ENCODE measurements at regions not wholly inside any gene's neighbourhood (a gene's known extent, or its start where the extent isn't known, plus 50 kb on each side); places are given as distances from the start of the nearest gene placed in this dataset.

- DNase-seq (ENCODE audit: insufficient read length, low spot score) (no peak), FAIRE-seq (peak; percentile 50)
- TF ChIP-seq POU2F2 (IDR thresholded peaks at IDR 0.05; ENCODE audit: low read depth, low read length) (no peak), PAX5 (IDR thresholded peaks at IDR 0.05; ENCODE audit: insufficient read depth, low read length, severe bottlenecking) (no peak), SPI1 (IDR thresholded peaks at IDR 0.05; ENCODE audit: low read depth, low read length) (no peak), POLR2A (IDR thresholded peaks at IDR 0.05; ENCODE audit: low read depth, low read length) (no peak), TAF1 (IDR thresholded peaks at IDR 0.05; ENCODE audit: low read depth, low read length) (no peak), POLR2AphosphoS5 (IDR thresholded peaks at IDR 0.05; ENCODE audit: low read depth, low read length) (no peak)
Measured at GRCh38 chr12:58443273-58443980, 476.9 kb downstream of the LRIG3 start.

- TF ChIP-seq POU2F2 (IDR thresholded peaks at IDR 0.05; ENCODE audit: low read depth, low read length) (no peak), TAF1 (IDR thresholded peaks at IDR 0.05; ENCODE audit: low read depth, low read length) (no peak), POLR2A (IDR thresholded peaks at IDR 0.05; ENCODE audit: low read depth, low read length) (no peak), PAX5 (IDR thresholded peaks at IDR 0.05; ENCODE audit: insufficient read depth, low read length, severe bottlenecking) (no peak), POLR2AphosphoS5 (IDR thresholded peaks at IDR 0.05; ENCODE audit: low read depth, low read length) (no peak), SPI1 (IDR thresholded peaks at IDR 0.05; ENCODE audit: low read depth, low read length) (no peak)
- FAIRE-seq (no peak), DNase-seq (ENCODE audit: insufficient read length, low spot score) (no peak)
Measured at GRCh38 chr12:58443981-58444371, 476.3 kb downstream of the LRIG3 start.

- FAIRE-seq (no peak), DNase-seq (ENCODE audit: insufficient read length, low spot score) (no peak)
- no peak for TF ChIP-seq PAX5 (IDR thresholded peaks at IDR 0.05; ENCODE audit: insufficient read depth, low read length, severe bottlenecking)
Measured at GRCh38 chr12:58450868-58451482, 469.3 kb downstream of the LRIG3 start.

DNA sequence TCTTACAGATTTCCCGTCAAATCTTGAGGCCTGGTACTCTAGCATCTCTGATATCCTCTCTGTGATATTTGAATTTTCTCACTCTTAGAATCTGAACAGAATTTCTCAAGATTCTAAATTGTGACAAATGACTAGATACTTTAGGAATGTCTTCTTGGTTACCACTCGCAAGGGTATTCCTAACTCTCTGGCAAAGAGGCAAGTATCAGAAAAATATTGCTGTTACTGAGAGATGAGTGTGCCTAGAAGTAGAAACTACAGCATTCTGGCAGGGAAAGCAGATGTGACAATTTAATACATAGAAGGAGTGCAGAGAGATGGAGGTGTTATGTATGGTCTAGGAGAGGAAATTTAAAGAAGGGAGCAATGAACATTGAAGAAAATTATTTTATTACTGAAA, 467.8 kb downstream of the LRIG3 start:
- no peak for DNase-seq (ENCODE audit: insufficient read length, low spot score)
- FAIRE-seq: no peak
- TF ChIP-seq POLR2AphosphoS5 (IDR thresholded peaks at IDR 0.05; ENCODE audit: low read depth, low read length) (no peak), SPI1 (IDR thresholded peaks at IDR 0.05; ENCODE audit: low read depth, low read length) (no peak), POU2F2 (IDR thresholded peaks at IDR 0.05; ENCODE audit: low read depth, low read length) (no peak), POLR2A (IDR thresholded peaks at IDR 0.05; ENCODE audit: low read depth, low read length) (no peak), PAX5 (IDR thresholded peaks at IDR 0.05; ENCODE audit: insufficient read depth, low read length, severe bottlenecking) (no peak), TAF1 (IDR thresholded peaks at IDR 0.05; ENCODE audit: low read depth, low read length) (no peak)

- FAIRE-seq: no peak
- no peak for DNase-seq (ENCODE audit: insufficient read length, low spot score)
- TF ChIP-seq POLR2A (IDR thresholded peaks at IDR 0.05; ENCODE audit: low read depth, low read length): no peak
- no peak for TF ChIP-seq POU2F2 (IDR thresholded peaks at IDR 0.05; ENCODE audit: low read depth, low read length)
- no peak for TF ChIP-seq PAX5 (IDR thresholded peaks at IDR 0.05; ENCODE audit: insufficient read depth, low read length, severe bottlenecking)
- TF ChIP-seq TAF1 (IDR thresholded peaks at IDR 0.05; ENCODE audit: low read depth, low read length): no peak
- TF ChIP-seq SPI1 (IDR thresholded peaks at IDR 0.05; ENCODE audit: low read depth, low read length): no peak
- no peak for TF ChIP-seq POLR2AphosphoS5 (IDR thresholded peaks at IDR 0.05; ENCODE audit: low read depth, low read length)
Measured at GRCh38 chr12:58453306-58453705, 467.0 kb downstream of the LRIG3 start.

GRCh38 chr12:58455136-58455535, 465.2 kb downstream of the LRIG3 start:
- TF ChIP-seq TAF1 (IDR thresholded peaks at IDR 0.05; ENCODE audit: low read depth, low read length) (no peak), POLR2AphosphoS5 (IDR thresholded peaks at IDR 0.05; ENCODE audit: low read depth, low read length) (no peak), POU2F2 (IDR thresholded peaks at IDR 0.05; ENCODE audit: low read depth, low read length) (no peak), PAX5 (IDR thresholded peaks at IDR 0.05; ENCODE audit: insufficient read depth, low read length, severe bottlenecking) (no peak), SPI1 (IDR thresholded peaks at IDR 0.05; ENCODE audit: low read depth, low read length) (no peak), POLR2A (IDR thresholded peaks at IDR 0.05; ENCODE audit: low read depth, low read length) (no peak)
- FAIRE-seq: no peak

GRCh38 chr12:58458102-58458501, 462.2 kb downstream of the LRIG3 start:
- FAIRE-seq (no peak), DNase-seq (ENCODE audit: insufficient read length, low spot score) (no peak)
- no peak for TF ChIP-seq SPI1 (IDR thresholded peaks at IDR 0.05; ENCODE audit: low read depth, low read length)
- TF ChIP-seq TAF1 (IDR thresholded peaks at IDR 0.05; ENCODE audit: low read depth, low read length): no peak
- TF ChIP-seq POU2F2 (IDR thresholded peaks at IDR 0.05; ENCODE audit: low read depth, low read length): no peak
- TF ChIP-seq POLR2AphosphoS5 (IDR thresholded peaks at IDR 0.05; ENCODE audit: low read depth, low read length): no peak
- TF ChIP-seq POLR2A (IDR thresholded peaks at IDR 0.05; ENCODE audit: low read depth, low read length): no peak
- no peak for TF ChIP-seq PAX5 (IDR thresholded peaks at IDR 0.05; ENCODE audit: insufficient read depth, low read length, severe bottlenecking)

More at GRCh38 chr12:58455136-58455535, 465.2 kb downstream of the LRIG3 start:
- no peak for DNase-seq (ENCODE audit: insufficient read length, low spot score)

- FAIRE-seq (no peak), DNase-seq (ENCODE audit: insufficient read length, low spot score) (no peak)
- TF ChIP-seq PAX5 (IDR thresholded peaks at IDR 0.05; ENCODE audit: insufficient read depth, low read length, severe bottlenecking): no peak
- no peak for TF ChIP-seq POLR2A (IDR thresholded peaks at IDR 0.05; ENCODE audit: low read depth, low read length)
- TF ChIP-seq POLR2AphosphoS5 (IDR thresholded peaks at IDR 0.05; ENCODE audit: low read depth, low read length): no peak
- no peak for TF ChIP-seq TAF1 (IDR thresholded peaks at IDR 0.05; ENCODE audit: low read depth, low read length)
- no peak for TF ChIP-seq POU2F2 (IDR thresholded peaks at IDR 0.05; ENCODE audit: low read depth, low read length)
- no peak for TF ChIP-seq SPI1 (IDR thresholded peaks at IDR 0.05; ENCODE audit: low read depth, low read length)
Measured at GRCh38 chr12:58459191-58459590, 461.1 kb downstream of the LRIG3 start.

- FAIRE-seq: no peak
- no peak for DNase-seq (ENCODE audit: insufficient read length, low spot score)
- TF ChIP-seq POU2F2 (IDR thresholded peaks at IDR 0.05; ENCODE audit: low read depth, low read length) (no peak), TAF1 (IDR thresholded peaks at IDR 0.05; ENCODE audit: low read depth, low read length) (no peak)
Measured at GRCh38 chr12:58463051-58463450, 457.3 kb downstream of the LRIG3 start.

DNA sequence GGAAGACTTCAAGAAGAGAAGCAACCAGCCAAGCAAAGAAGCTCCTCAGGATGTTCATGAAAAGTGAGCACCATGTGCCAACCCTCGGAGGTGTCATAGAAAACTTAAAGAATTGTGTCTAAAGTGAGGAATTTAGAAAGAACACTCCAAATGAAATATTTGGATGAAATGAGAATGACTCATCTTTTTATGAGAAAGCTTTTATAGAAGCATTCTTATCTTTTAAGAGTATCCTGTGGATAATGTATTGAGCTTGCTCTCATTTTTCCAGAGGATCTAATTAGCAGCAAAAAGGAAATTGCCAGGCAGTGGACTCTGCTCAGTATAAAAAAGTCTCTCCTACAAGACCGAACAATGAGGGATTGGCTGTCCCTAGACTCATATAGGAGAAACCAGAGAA, 454.9 kb downstream of the LRIG3 start:
- no peak for TF ChIP-seq POU2F2 (IDR thresholded peaks at IDR 0.05; ENCODE audit: low read depth, low read length)
- no peak for TF ChIP-seq TAF1 (IDR thresholded peaks at IDR 0.05; ENCODE audit: low read depth, low read length)
- TF ChIP-seq SPI1 (IDR thresholded peaks at IDR 0.05; ENCODE audit: low read depth, low read length): no peak
- no peak for TF ChIP-seq POLR2AphosphoS5 (IDR thresholded peaks at IDR 0.05; ENCODE audit: low read depth, low read length)
- TF ChIP-seq PAX5 (IDR thresholded peaks at IDR 0.05; ENCODE audit: insufficient read depth, low read length, severe bottlenecking): no peak
- no peak for TF ChIP-seq POLR2A (IDR thresholded peaks at IDR 0.05; ENCODE audit: low read depth, low read length)
- FAIRE-seq: no peak
- no peak for DNase-seq (ENCODE audit: insufficient read length, low spot score)
